ENCODE measurements at regions not wholly inside any gene's neighbourhood (a gene's known extent, or its start where the extent isn't known, plus 50 kb on each side); places are given as distances from the start of the nearest gene placed in this dataset.

- TF ChIP-seq ZFX (IDR thresholded peaks at IDR 0.05) = no peak
- no peak for TF ChIP-seq CTCF (conservative IDR thresholded peaks at IDR 0.05)
- H3K27ac ChIP-seq = no peak overlapping the region
These were observed 163.2 kb upstream of the SPRED2 start for GRCh38 chr2:65595630-65596029.

GRCh38 chr2:65594150-65594549 is 161.8 kb upstream of the SPRED2 start:
- TF ChIP-seq CTCF (conservative IDR thresholded peaks at IDR 0.05) (no peak), ZFX (IDR thresholded peaks at IDR 0.05) (no peak)
- H3K27ac ChIP-seq = no peak overlapping the region

GRCh38 chr2:65589667-65590066 is 157.3 kb upstream of the SPRED2 start:
- no peak overlapping the region for H3K27ac ChIP-seq
- no peak for TF ChIP-seq ZFX (IDR thresholded peaks at IDR 0.05)
- TF ChIP-seq CTCF (conservative IDR thresholded peaks at IDR 0.05) = no peak

- no peak overlapping the region for H3K27ac ChIP-seq
- TF ChIP-seq CTCF (conservative IDR thresholded peaks at IDR 0.05) (no peak), ZFX (IDR thresholded peaks at IDR 0.05) (no peak)
These were observed 155.4 kb upstream of the SPRED2 start for GRCh38 chr2:65587779-65588178.

DNA sequence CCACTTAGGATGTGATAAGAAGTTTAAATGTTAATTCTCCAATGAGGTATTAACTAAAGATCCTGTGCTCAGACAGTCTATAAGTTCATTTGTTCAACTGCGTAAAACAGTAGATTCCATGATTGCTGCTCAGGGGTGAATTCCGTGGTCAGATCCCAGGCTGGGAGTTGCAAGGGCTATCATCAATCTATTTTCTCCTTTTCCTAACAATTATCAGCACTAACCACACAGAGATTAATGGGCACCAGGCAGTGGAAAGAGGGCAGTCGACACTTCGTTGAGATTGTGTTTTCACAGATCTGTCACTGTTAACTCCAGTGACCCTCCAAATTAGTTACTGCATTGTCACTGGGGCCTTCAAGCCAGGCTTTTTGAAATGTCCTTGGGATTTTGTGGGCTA is 154.1 kb upstream of the SPRED2 start:
- no peak for TF ChIP-seq CTCF (conservative IDR thresholded peaks at IDR 0.05)
- no peak overlapping the region for H3K27ac ChIP-seq

- no peak overlapping the region for H3K27ac ChIP-seq
- TF ChIP-seq CTCF (conservative IDR thresholded peaks at IDR 0.05) = no peak
- TF ChIP-seq ZFX (IDR thresholded peaks at IDR 0.05) = no peak
These were observed 150.7 kb upstream of the SPRED2 start for GRCh38 chr2:65583061-65583460.

DNA sequence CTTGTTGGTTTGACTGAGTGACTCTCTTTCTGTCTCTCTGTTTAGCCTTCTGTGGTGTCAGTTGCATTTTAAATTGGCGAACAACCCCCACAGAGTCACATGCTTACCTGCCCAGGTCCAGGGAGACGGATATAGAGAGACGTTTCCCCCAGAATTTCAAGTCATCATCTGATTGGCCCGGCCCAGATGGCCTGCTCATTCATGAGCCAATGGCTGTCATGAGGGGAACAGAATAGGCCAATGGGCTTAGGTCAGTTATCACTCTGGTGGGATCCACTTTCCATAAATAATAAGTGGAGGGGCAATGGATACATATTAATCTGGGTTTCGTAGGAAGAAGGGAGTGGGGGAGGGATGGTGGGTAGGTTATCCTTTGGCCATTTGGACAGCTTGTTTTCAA is 150.0 kb upstream of the SPRED2 start:
- no peak for TF ChIP-seq ZFX (IDR thresholded peaks at IDR 0.05)
- no peak for TF ChIP-seq CTCF (conservative IDR thresholded peaks at IDR 0.05)
- no peak overlapping the region for H3K27ac ChIP-seq

Measured in C4-2B (cell line).